Keratinocyte (primary cell): ENCODE measurements at regions not wholly inside any gene's neighbourhood (a gene's known extent, or its start where the extent isn't known, plus 50 kb on each side); places are given as distances from the start of the nearest gene placed in this dataset.

Experiments used
- DNase-seq: peaks from one replicate; pipeline ENCODE4 v3.0.0-alpha.2; 2011; ENCODE audit warnings: low read depth, missing footprints, low spot score
- FAIRE-seq: peaks from 2 replicates; lab custom pipeline; 2011; peaks lifted over from hg19 to GRCh38; lab: Jason Lieb, UNC
- H2AFZ ChIP-seq: 2 replicates; pipeline ENCODE4 v1.6.0; 2012; ENCODE audit warnings: low read length, control low read depth, inconsistent platforms; ENCODE audit not compliant: control insufficient read depth
- H3K27ac ChIP-seq: 2 replicates; pipeline ENCODE4 v1.5.1; 2011; ENCODE audit warnings: low read length; ENCODE audit not compliant: control insufficient read depth, insufficient read depth
- H3K27me3 ChIP-seq: 3 replicates; pipeline ENCODE4 v1.6.0; 2011; ENCODE audit warnings: low read length; ENCODE audit not compliant: control insufficient read depth, insufficient read depth; ENCODE audit errors: extremely low read depth
- H3K36me3 ChIP-seq, 2 experiments: 2 replicates in 1 of 2; 3 replicates in 1 of 2; pipeline ENCODE4 v1.5.1; 2011; ENCODE audit warnings: low read length in 2 of 2, mild to moderate bottlenecking in 1 of 2; ENCODE audit not compliant: control insufficient read depth in 2 of 2, insufficient read depth in 2 of 2; ENCODE audit errors: extremely low read depth in 1 of 2
- H3K4me1 ChIP-seq: 3 replicates; pipeline ENCODE4 v1.5.1; 2011; ENCODE audit warnings: low read length; ENCODE audit not compliant: control insufficient read depth, insufficient read depth; ENCODE audit errors: extremely low read depth
- H3K4me2 ChIP-seq: 3 replicates; pipeline ENCODE4 v1.6.0; 2011; ENCODE audit warnings: low read depth, low read length; ENCODE audit not compliant: control insufficient read depth, insufficient read depth; ENCODE audit errors: extremely low read depth
- H3K4me3 ChIP-seq, 3 experiments: fragments of 200-600 bp in 1 of 3; sonication (generic) in 1 of 3; 2 replicates in 2 of 3; 3 replicates in 1 of 3; pipeline ENCODE4 v1.5.1; 2011 to 2016; ENCODE audit warnings: low read length in 3 of 3, mild to moderate bottlenecking in 3 of 3, control low read depth in 2 of 3, inconsistent platforms in 1 of 3, low read depth in 1 of 3, mixed read lengths in 1 of 3, mixed run types in 1 of 3, moderate library complexity in 1 of 3; ENCODE audit not compliant: control insufficient read depth in 2 of 3, insufficient read depth in 2 of 3; ENCODE audit errors: extremely low read depth in 1 of 3
- H3K79me2 ChIP-seq: 2 replicates; pipeline ENCODE4 v1.6.0; 2012; ENCODE audit warnings: low read length; ENCODE audit not compliant: control insufficient read depth, insufficient read depth
- H3K9ac ChIP-seq: 3 replicates; pipeline ENCODE4 v1.6.0; 2011; ENCODE audit warnings: low read length; ENCODE audit not compliant: control insufficient read depth, insufficient read depth; ENCODE audit errors: extremely low read depth
- H3K9me1 ChIP-seq: 3 replicates; pipeline ENCODE4 v1.6.0; 2011; ENCODE audit warnings: low read length; ENCODE audit not compliant: control insufficient read depth, insufficient read depth; ENCODE audit errors: extremely low read depth
- H3K9me3 ChIP-seq: 2 replicates; pipeline ENCODE4 v1.5.1; 2012; ENCODE audit warnings: low read depth, low read length; ENCODE audit not compliant: control insufficient read depth
- H4K20me1 ChIP-seq: 3 replicates; pipeline ENCODE4 v1.6.0; 2011; ENCODE audit warnings: low read length; ENCODE audit not compliant: control insufficient read depth, insufficient read depth; ENCODE audit errors: extremely low read depth
- EZH2 ChIP-seq: IDR thresholded peaks from one replicate; pipeline ENCODE4 v1.6.1; 2012; ENCODE audit warnings: inconsistent platforms, mild to moderate bottlenecking, low read length, moderate library complexity
- dilution Hi-C: fragments of 300-500 bp; cut with MboI; formaldehyde crosslinking; loops from one replicate; pipeline ENCODE4 v1.7.0; 2020; ENCODE audit warnings: low sequenced_read_pairs; ENCODE audit not compliant: extremely low pct_ligation_motif_present
- TF ChIP-seq, protein P1 (sequence below), 3 experiments: IDR thresholded peaks in 1 of 3; conservative IDR thresholded peaks in 1 of 3; optimal IDR thresholded peaks in 1 of 3; 2 replicates in 2 of 3; 3 replicates in 1 of 3; pipeline versions ENCODE3 to v1.5.1; 2011; ENCODE audit warnings: low read length in 3 of 3, mild to moderate bottlenecking in 3 of 3, moderate library complexity in 2 of 3, control low read depth in 1 of 3, inconsistent platforms in 1 of 3; ENCODE audit not compliant: insufficient read depth in 2 of 3; ENCODE audit errors: extremely low read depth in 1 of 3

DNA sequence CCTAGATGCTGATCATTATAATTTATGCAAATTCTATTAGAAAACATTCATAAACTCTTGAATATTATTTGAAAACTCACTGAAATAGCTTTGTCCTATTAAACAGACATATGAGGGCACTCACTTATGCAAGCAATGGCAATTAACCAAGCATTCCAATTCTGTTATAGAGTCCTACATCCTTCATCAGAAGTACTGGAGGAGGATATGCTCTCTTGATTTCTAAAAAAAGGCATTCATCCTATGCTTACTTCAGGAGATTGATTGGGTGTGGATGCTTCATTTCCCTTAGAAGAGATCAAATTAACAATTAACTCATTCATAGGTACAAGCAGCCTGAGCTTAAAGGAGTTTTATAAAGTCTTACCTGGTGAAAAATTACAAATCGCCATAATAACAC is 1317.2 kb downstream of the PCDH7 start:
- dilution Hi-C loops, result no loop called here
- Histone ChIP-seq H3K9me1 (no peaks in the 10 kb centered on the region), H2AFZ (no peak overlapping the region), H3K4me3 (no peak overlapping the region), H3K36me3 (no peaks in the 10 kb centered on the region), H3K27ac (no peak overlapping the region), H3K9ac (no peak overlapping the region), H3K9me3 (no peaks in the 10 kb centered on the region), H3K79me2 (no peaks in the 10 kb centered on the region), H4K20me1 (no peaks in the 10 kb centered on the region), H3K4me1 (no peaks in the 10 kb centered on the region), H3K4me2 (no peak overlapping the region), H3K27me3 (no peaks in the 10 kb centered on the region)
- no peak for DNase-seq
- TF ChIP-seq, protein P1, sequence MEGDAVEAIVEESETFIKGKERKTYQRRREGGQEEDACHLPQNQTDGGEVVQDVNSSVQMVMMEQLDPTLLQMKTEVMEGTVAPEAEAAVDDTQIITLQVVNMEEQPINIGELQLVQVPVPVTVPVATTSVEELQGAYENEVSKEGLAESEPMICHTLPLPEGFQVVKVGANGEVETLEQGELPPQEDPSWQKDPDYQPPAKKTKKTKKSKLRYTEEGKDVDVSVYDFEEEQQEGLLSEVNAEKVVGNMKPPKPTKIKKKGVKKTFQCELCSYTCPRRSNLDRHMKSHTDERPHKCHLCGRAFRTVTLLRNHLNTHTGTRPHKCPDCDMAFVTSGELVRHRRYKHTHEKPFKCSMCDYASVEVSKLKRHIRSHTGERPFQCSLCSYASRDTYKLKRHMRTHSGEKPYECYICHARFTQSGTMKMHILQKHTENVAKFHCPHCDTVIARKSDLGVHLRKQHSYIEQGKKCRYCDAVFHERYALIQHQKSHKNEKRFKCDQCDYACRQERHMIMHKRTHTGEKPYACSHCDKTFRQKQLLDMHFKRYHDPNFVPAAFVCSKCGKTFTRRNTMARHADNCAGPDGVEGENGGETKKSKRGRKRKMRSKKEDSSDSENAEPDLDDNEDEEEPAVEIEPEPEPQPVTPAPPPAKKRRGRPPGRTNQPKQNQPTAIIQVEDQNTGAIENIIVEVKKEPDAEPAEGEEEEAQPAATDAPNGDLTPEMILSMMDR (optimal IDR thresholded peaks at IDR 0.05 in 1 of 3, IDR thresholded peaks at IDR 0.05 in 1 of 3, conservative IDR thresholded peaks at IDR 0.05 in 1 of 3; ENCODE audit: extremely low read depth in 1 of 3, insufficient read depth in 2 of 3, low read length in 3 of 3), result no peak
- no peak for TF ChIP-seq EZH2
- no peak for FAIRE-seq

- Histone ChIP-seq H3K9me3 (no peaks in the 10 kb centered on the region), H3K9ac (no peak overlapping the region), H3K4me3 (no peak overlapping the region), H3K27me3 (no peaks in the 10 kb centered on the region), H4K20me1 (no peaks in the 10 kb centered on the region), H2AFZ (no peak overlapping the region), H3K79me2 (no peaks in the 10 kb centered on the region), H3K9me1 (no peaks in the 10 kb centered on the region), H3K4me1 (no peaks in the 10 kb centered on the region), H3K4me2 (no peak overlapping the region), H3K27ac (no peak overlapping the region), H3K36me3 (no peaks in the 10 kb centered on the region)
- FAIRE-seq (no peak), DNase-seq (no peak)
- dilution Hi-C loops, result no loop called here
- TF ChIP-seq, protein P1 (optimal IDR thresholded peaks at IDR 0.05 in 1 of 3, IDR thresholded peaks at IDR 0.05 in 1 of 3, conservative IDR thresholded peaks at IDR 0.05 in 1 of 3; ENCODE audit: extremely low read depth in 1 of 3, insufficient read depth in 2 of 3, low read length in 3 of 3), result no peak
- no peak for TF ChIP-seq EZH2
Observed at GRCh38 chr4:32042486-32043247, 1322.5 kb downstream of the PCDH7 start.
